Loucy (cell line): ENCODE measurements at regions not wholly inside any gene's neighbourhood (a gene's known extent, or its start where the extent isn't known, plus 50 kb on each side); places are given as distances from the start of the nearest gene placed in this dataset.

Source experiments
- CTCF ChIP-seq: fragments of 200-600 bp; sonication (generic); conservative IDR thresholded peaks from 2 replicates; pipeline ENCODE4 v1.5.1; 2014; ENCODE audit warnings: mild to moderate bottlenecking, antibody characterized with exemption, low read length
- EZH2phosphoT487 ChIP-seq: fragments of 200-600 bp; IDR thresholded peaks from 2 replicates; pipeline ENCODE4 v1.6.1; 2018; ENCODE audit warnings: antibody characterized with exemption, mild to moderate bottlenecking, moderate library complexity, borderline replicate concordance

- no peak for TF ChIP-seq CTCF
- TF ChIP-seq EZH2phosphoT487, result no peak
Observed at GRCh38 chr6:141282263-141282662, 850.5 kb upstream of the GJE1 start.
